ENCODE measurements at regions not wholly inside any gene's neighbourhood (a gene's known extent, or its start where the extent isn't known, plus 50 kb on each side); places are given as distances from the start of the nearest gene placed in this dataset.
A peak's percentile ranks its signal among the peaks of the same experiment; 100 is the strongest.

GRCh38 chr5:167442922-167443321 lies 848.5 kb upstream of the WWC1 start:
- no peak for DNase-seq

GRCh38 chr5:167447466-167448375 lies 843.7 kb upstream of the WWC1 start:
- no peak for DNase-seq

GRCh38 chr5:167448376-167448775 lies 843.1 kb upstream of the WWC1 start:
- no peak for DNase-seq

- DNase-seq = no peak
Observed at GRCh38 chr5:167451076-167451475, 840.4 kb upstream of the WWC1 start.

- no peak for DNase-seq
Observed at GRCh38 chr5:167452136-167452535, 839.3 kb upstream of the WWC1 start.

- no peak for DNase-seq
Observed at GRCh38 chr5:167453246-167454030, 838.0 kb upstream of the WWC1 start.

- no peak for DNase-seq
Observed at GRCh38 chr5:167458412-167458811, 833.0 kb upstream of the WWC1 start.

- no peak for DNase-seq
Observed at GRCh38 chr5:167460449-167461020, 830.9 kb upstream of the WWC1 start.

- DNase-seq = no peak
Observed at GRCh38 chr5:167463939-167464338, 827.5 kb upstream of the WWC1 start.

- no peak for DNase-seq
Observed at GRCh38 chr5:167466992-167467391, 824.5 kb upstream of the WWC1 start.

GRCh38 chr5:167472566-167473108 lies 818.8 kb upstream of the WWC1 start:
- DNase-seq = no peak

GRCh38 chr5:167478188-167478587 lies 813.3 kb upstream of the WWC1 start:
- no peak for DNase-seq

- DNase-seq = no peak
Observed at GRCh38 chr5:167479779-167480178, 811.7 kb upstream of the WWC1 start.

GRCh38 chr5:167481345-167481744 lies 810.1 kb upstream of the WWC1 start:
- DNase-seq = no peak

GRCh38 chr5:167482555-167482954 lies 808.9 kb upstream of the WWC1 start:
- no peak for DNase-seq

GRCh38 chr5:167485061-167485774 lies 806.2 kb upstream of the WWC1 start:
- DNase-seq = no peak

GRCh38 chr5:167488371-167488770 lies 803.1 kb upstream of the WWC1 start:
- no peak for DNase-seq

- no peak for DNase-seq
Observed at GRCh38 chr5:167489202-167489601, 802.2 kb upstream of the WWC1 start.

- DNase-seq = peak; percentile 45
Observed at GRCh38 chr5:167503926-167504720, 787.3 kb upstream of the WWC1 start.

- no peak for DNase-seq
Observed at GRCh38 chr5:167507463-167508233, 783.8 kb upstream of the WWC1 start.

GRCh38 chr5:167509076-167509475 lies 782.4 kb upstream of the WWC1 start:
- no peak for DNase-seq
